Right renal cortex interstitium (tissue), 3 donors: ENCODE measurements at regions not wholly inside any gene's neighbourhood (a gene's known extent, or its start where the extent isn't known, plus 50 kb on each side); places are given as distances from the start of the nearest gene placed in this dataset.
A peak's percentile ranks its signal among the peaks of the same experiment; 100 is the strongest.

Source experiments
- DNase-seq, 3 donors: peaks; one replicate each; pipeline ENCODE4 v3.0.0-alpha.2; 2013; ENCODE audit warnings: low read depth in 3 of 3, low spot score in 2 of 3

DNA sequence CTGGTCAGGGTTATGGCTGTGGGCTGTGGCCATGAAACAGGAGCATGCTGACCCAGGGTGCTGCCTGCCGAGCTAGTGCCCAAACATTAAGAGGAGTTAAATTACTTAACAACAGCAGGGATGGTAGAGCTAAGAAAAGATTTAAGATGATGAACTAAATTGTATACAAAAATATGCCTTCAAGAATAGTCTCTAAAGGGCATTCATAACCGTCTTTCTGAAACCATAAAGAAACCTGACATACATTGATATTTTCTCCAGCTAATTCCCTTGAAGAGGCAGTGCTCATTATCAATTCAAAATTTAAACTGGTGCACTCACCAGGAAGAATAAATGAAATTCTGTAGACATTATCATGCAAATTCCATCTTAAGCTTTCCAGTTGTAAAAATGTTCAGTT, 265.8 kb upstream of the TAC1 start:
- no peak for DNase-seq

DNA sequence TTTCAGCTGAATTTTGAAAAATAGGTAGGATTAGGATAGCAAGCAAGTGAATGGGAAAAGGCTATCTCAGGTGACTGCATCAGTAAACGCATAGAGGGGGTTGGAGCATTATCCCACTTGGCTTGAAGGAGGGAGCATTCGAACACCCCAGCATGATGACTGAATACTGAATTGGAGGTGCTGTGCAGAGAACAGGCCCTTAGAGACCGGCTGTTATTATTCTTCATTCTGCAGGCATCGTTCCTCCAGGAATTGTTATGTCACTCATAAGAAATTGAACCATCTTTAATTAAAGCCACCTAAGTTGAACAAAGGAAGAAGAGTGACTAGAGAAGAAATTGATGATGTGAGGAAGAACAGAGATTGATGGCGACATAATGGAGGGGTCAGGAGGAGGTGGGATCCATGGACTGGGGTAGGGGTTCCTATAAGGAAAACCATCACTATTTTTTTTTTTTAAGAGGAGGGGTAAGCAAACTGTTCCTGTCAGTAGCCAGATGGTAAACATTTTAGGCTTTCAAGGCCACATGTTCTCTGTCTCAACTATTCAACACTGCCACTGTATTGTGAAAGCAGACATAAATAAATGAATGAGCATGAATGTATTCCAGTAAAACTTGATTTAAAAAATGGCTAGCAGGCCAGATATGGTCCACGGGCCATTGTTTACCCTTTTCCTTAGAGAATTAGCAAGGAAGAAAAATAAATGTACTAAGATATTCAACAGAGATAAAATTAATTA, 264.7 kb upstream of the TAC1 start:
- no peak for DNase-seq

DNA sequence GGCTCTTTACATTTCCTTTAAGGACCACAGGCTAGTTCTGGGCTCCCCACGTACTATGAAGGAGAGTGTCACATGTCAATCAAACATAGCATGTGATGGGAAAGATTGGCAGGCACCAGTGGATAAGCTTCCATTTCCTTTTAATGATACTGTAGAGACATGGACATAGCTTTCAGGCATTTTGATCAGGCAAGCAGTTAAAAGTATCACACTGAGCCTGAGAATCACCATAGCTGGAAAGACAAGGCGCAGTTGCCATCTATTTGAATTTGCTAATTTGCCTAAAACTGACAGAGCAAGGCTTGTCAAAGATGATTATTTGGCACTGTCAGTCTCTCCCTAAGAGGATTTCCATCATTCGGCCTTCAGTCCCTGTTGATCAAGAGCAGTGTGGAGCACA, 263.4 kb upstream of the TAC1 start:
- DNase-seq = no peak

DNA sequence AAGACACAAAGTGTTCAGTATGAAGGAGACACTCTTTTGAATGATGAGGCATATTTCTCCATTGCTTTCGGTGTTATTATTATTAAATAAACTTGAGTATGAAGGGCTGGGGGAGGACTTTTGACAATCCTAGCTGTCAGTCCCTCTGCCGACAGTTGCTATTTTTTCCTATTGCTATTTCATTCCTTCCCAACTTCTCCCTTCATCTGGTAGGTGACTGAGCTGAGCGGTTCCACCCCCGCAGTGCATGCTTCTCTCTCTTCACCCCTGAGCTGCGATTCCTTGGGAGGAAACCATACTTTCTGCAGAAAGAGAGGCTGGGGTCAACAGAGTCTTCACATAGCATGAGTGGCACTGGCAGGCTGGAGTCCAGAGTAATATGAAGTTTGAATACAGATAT, 261.2 kb upstream of the TAC1 start:
- DNase-seq = no peak

DNA sequence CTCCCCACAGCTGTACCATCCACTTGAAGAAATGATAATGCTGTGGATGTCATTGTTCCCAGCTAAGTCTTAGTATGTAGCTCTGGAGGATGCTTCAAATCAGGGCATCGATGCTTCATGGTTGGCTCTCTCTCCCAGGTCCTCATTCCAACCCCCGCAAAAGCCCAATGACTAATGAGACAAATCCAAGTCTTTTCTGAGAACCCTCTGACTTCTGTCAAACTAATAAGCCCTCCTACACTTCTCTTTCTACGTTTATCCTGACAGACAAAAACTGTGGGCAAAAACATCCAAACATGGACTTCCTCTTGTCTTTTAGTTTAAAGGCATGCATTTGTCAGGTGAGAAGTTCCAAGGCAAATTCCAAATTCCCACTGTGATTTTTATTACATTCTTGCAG, 260.4 kb upstream of the TAC1 start:
- DNase-seq = no peak

DNA sequence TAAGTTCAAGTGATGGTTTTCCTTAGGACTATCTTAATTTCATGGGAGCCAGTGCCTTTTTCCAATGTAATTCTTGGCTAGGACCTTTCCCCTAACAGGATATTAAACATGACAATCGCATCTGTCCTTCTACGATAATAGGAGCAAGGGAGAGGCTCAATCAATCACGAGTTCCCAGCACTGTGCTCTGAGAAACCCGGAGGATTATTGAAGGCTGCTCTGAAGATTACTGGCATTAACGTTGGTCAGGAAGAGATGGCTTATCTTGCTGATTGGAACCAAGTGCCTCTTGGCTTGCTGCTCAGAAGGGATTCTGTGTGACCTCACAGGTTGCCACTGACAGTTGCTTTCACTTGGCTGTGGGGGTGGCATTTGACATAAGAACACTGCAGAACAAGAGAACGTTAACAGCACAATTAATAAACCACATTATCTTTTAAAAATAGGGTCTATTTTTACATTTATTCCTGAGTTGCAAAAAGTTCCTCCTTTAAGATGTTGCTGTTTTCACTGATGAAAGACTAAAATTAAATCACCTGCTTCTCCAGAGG, 252.1 kb upstream of the TAC1 start:
- DNase-seq = no peak

DNA sequence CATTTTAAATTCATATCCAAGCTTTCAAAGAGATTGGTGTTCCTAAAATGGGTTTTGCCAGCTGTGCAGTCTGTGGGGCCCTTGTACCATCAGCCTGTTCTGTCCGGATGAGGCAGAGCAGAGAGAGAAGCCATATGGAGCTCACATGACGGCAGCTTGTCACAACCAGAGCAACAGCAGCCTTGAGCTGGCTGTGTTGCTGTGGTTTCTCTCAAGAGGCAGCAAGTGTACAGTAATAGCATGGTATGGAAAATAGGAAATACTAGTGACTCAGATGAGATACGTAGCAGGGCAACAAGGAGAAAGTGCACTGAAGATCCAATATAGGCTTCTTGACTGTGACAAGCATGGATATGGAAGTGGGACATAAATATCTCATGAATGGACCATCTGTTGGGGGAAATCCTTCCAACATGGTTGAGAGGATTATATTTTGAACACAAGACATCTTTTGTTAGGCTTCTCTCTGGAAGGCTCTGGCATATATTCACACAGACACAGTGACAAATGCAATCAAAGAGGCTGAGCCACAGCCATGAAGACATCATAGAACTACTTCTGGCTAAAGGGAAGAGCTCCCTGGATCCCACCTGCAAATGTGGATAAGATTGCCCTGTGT, 251.0 kb upstream of the TAC1 start:
- no peak for DNase-seq

DNA sequence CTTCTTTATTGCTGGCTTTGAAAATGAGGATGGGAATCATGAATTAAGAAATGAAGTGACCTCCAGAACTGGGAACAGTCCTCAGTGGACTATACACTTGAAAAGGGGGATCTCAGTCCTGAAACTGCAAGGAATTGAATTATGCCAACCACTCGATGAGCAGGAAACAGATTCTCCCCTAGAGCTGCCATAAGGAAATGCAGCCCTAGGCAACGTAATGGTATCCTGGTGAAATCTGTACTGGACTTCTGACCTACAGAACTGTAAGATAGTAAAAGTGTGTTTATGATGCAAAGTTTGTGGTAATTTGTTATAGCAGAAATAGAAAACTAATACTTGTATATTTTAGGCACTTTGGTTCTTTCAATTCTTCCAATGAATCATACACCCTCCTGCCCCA, 236.4 kb upstream of the TAC1 start:
- no peak for DNase-seq

DNA sequence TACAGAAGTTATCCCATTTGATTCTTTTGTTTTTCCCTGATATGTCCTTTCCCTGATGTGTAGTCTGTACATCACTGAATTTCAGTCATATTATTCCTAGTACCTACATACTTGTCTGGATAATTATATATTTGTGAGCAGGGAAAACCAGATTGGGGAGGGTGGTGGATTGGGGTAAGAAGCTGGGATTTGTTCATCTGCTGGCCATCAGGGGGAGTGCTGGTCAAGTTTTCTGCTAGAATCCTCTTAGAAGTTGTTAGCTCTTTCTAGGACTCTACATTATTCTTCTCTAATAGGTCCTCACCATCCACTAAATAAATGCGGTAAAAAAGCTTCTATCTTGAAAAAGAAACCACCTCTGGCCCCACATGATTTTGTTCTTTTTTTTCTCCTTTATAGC, 232.7 kb upstream of the TAC1 start:
- DNase-seq = peak in 1 of 3 donors; percentile 2

DNA sequence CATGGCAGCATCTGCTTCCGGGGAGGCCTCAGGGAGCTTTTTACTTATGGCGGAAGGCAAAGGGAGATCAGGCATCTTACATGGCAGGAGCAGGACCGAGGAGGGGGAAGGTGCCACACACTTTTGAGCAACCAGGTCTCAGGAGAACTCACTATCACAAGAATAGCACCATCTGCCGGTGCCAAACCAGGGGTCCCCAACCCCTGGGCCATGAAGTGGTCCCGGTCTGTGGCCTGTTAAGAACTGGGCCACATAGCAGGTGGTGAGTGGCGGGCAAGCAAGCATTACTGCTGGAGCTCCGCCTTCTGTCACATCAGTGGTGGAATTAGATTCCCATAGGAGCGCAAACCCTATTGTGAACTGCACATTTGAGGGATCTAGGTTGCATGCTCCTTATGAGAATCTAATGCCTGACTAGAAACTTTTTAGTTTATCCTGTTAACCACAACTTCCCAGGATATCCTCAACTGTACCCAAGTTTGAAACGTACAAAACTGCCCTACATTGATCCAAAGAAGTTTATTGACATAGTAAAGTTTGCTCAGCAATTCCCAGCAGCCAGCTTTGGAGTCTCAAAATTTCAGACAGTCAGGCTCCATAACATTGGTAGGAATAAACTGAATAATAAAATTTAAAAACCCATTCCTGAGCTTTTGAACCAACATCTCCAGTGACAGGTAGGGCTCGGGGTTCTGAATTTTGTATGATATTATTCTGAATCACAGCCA, 228.4 kb upstream of the TAC1 start:
- DNase-seq = no peak

DNA sequence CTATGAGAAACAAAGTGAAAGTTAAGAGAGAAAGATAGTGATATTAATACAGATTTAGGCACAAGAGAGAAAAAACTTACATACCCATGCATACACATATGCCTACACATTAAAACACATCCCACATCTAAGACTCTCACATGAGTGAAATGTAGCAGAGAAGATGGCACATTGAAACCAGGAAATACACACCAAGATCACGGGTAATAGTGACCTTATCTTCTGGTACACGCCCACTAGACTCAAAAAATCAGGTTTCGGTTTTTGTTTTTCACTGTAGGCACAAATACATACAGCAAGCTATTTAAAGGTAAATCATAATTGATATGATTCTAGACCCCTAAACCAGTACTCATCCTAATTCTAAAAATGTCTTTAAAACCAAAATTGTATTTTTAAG, 225.2 kb upstream of the TAC1 start:
- no peak for DNase-seq

DNA sequence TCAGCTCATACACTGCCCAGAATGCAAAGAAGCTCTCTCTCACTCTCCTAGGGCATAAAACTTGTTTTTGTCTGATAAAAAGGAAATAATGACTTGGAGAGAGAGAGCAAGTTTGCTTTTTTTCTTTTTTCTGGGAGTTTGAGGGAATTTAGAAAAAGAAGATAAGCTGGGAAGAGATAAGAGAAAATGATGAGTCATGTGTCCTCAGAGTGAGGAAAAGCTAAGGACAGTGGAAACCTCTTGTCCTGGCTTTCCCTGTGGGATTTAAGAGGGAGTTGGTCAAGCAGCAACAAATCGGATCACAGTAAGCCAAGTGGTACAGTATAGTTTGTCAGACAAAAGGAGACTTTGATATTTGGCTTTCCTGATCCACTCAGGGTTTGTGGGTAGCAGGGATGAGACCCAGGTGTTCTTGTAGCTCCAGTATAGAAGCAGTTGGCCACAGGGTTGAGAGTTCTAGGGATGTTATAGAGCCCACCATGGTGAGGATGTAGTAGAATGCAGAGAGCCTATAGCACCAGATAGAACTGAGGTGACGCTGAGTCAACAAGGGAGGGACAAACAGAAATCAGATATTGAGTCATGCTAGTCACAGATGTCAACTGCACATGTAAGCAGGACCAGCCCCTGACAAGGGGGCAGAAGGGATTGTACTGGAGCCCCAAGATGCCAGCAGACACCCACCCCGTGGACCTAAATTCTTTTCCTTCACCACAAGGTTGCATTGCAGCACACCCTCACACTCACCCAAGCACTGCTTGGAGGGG, 219.3 kb upstream of the TAC1 start:
- no peak for DNase-seq

DNA sequence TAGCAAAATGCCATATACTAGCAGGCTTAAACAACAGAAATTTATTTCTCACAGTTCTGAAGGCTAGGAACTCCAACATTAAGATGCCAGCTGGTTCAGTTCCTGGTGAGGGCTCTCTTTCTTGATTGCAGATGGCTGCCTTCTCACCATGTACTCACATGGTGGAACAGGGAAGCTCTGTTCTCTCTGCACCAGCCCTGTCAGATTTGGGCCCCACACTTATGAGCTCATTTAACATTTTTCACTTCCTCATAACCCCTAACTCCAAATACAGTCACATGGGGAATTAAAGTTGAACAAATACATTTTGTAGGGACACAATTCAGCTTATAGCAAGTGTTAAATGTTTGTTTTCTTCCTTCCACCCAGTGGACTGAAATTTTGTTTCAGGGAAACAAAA, 218.6 kb upstream of the TAC1 start:
- DNase-seq = no peak

DNA sequence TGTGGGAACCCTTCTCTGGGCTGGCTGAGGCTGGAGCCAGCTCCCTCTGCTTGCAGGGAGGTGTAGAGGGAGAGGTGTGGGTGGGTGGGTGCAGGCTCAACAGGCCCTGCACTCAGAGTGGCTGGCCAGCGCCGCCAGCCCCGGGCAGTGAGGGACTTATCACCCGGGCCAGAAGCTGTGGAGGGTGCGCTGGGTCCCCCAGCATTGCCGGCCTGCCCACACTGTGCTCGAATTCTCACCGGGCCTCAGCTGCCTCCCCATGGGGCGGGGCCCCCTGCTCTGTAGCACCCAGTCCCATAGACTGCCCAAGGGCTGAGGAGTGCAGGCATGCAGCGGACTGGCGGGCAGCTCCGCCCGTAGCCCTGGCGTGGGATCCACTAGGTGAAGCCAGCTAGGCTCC, 190.7 kb upstream of the TAC1 start:
- no peak for DNase-seq

DNA sequence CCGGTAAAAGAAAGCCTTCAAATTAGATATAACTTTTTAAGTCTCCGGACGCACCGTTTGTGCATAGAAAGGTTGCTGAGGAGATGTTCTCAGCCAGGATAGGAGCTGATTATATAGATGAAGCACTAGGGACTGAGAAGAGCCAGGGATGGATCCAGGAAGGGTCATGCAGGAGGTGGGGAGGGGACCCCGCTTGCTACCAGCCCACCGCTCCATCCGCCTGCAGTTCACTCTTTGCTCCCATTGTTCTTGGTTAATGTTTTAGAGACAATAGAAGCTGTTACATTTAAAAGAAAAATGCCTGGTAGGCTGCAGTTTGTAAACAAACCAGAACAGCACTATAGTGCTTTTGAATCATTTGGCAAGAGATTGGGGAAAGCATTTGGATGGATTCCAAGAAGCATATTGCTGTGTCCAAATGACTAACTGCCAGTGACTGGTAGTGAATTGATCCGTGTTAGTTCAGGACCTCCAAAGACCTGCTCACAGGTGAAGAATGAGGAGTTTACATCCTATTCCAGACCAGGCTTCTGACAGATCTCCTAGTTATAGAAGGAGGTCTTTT, 175.9 kb upstream of the TAC1 start:
- no peak for DNase-seq

DNA sequence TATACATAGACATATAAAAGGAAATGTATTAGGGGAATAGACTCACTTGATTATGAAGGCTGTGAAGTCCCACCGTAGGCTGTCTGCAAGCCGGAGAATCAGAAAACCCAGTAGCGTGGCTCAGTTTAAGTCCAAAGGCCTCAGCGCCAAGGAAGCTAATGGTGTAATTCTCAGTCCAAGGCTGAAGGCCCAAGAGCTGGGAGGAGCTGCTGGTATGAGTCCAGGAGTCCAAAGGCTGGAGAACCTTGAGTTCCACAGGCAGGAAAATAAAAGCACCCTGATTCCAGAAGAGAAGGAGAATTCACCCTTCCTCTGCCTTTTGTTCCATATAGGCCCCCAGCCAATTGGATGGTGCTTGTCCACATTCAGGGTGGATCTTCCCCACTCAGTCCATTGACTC, 166.2 kb upstream of the TAC1 start:
- DNase-seq = no peak

DNA sequence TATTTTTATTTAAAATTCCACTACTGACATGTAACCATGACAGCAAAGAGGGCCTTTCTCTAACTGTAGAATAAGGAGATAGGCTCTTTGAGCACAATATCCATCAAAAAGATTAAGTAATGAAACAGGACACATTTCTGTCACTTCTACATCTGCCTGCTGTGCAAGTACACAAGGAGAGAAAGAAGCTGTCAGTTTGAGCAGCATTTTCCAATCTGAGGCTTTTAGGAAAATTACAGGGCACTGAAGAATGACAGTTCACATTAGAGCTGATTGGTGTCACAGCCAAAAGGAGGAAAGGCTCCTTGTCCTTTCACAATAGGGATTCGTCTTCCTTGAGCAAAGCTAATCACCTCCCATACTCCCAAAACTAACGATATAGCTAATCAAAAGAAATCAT, 158.8 kb upstream of the TAC1 start:
- DNase-seq = no peak

DNA sequence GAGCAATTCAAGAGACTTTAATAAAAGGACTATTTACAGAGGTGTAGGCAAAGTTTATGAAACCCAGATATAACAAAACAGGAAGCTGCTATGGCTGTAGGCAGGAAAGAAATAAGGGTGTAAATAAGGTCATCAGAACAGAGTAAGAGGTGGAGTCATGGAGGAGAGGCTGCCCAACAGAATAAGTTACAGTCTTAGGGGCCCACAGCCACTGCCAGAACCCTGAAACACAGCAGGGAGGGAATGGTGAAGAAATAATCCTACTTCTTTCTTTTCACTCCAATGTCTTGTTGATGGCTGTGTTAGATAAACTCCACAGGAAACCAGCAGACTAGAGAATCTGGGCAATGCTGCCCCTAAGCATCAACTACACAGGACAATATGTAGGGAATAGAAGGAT, 155.8 kb upstream of the TAC1 start:
- DNase-seq = no peak

DNA sequence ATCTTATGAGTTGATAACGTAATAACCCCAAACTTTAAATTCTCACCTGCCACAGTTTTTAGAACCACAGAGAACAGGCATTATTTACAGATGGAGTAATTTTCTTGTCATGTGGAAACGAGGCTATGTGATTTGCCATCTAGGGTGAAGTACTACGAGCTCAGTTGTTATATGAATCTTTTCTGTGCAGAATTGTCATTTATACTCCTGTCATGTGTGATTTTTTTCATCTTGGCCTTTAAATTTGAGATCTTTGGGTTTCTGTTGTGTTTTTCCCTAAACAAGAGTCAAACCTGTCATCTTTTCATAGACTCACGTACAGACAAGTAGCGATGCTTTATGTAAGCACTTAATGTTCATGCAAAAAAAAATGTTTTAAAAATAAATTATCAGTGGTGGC, 153.7 kb upstream of the TAC1 start:
- DNase-seq = no peak

DNA sequence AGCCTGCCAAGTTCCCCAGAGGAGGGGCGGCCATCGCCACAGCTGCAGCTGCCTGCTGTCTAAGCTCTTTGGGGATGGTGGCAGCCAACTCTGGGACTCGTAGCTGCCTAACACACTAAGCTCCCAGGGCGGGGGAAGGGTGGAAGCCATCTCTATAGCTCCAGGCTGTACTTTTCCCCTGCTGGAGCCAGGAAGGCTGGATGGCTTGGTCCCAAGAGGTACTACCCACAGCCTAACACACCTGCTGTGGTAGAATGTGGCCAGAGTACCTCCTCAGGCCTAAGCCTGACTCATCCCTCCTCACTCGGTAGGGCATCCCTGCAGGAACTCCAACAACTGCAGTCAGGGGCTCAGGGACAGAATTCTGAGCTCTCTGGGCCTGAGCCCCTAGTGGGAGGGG, 151.7 kb upstream of the TAC1 start:
- no peak for DNase-seq

DNA sequence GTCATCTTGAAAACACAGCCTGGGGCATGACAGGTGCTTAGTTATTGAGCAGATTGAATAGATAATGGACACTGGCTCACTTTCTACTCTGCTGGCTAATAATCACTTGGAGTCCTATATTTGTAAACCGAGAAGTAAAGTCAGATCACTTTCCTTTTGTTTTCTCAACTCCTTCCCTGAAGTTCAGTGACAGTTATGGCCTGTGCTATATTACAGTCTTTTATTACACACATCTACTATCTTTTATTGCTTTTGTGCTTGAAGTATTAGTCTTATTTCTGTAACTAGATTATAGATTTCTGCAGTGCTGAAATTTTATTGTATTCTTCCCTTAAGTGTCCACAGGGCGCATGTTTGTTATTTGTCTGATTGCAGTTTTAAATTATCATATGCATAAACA, 136.4 kb upstream of the TAC1 start:
- DNase-seq = no peak
